Adrenal gland (tissue), 9 donors: ENCODE measurements at regions not wholly inside any gene's neighbourhood (a gene's known extent, or its start where the extent isn't known, plus 50 kb on each side); places are given as distances from the start of the nearest gene placed in this dataset.

Experiments
- DNase-seq, 7 donors: peaks; one replicate each; pipeline ENCODE4 v3.0.0-alpha.2; 2019 to 2020
- H3K27ac ChIP-seq, 5 donors: fragments of 200-600 bp; sonication (generic) in 4 of 5; 1 replicate in 3 of 5; 2 replicates in 2 of 5; pipeline versions ENCODE4 v1.5.1 to v1.8.0; 2016 to 2020; ENCODE audit warnings: mild to moderate bottlenecking in 1 of 5
- H3K27me3 ChIP-seq: fragments of 200-600 bp; 2 replicates; pipeline ENCODE4 v1.8.0; 2021
- H3K36me3 ChIP-seq, 2 donors: fragments of 200-600 bp; replicated peaks in 1 of 2; 1 replicate in 1 of 2; 2 replicates in 1 of 2; pipeline versions ENCODE4 v1.5.1 to v1.8.0; 2018 to 2022
- H3K4me1 ChIP-seq, 2 donors: fragments of 200-600 bp; replicated peaks in 1 of 2; 1 replicate in 1 of 2; 2 replicates in 1 of 2; pipeline versions ENCODE4 v1.5.1 to v1.8.0; 2018 to 2021
- H3K4me3 ChIP-seq, 4 donors: fragments of 200-600 bp; sonication (generic) in 3 of 4; one replicate each; pipeline ENCODE4 v1.5.1; 2016 to 2018
- H3K9me3 ChIP-seq, 3 donors: fragments of 200-600 bp; sonication (generic) in 1 of 3; replicated peaks in 1 of 3; 1 replicate in 2 of 3; 2 replicates in 1 of 3; pipeline versions ENCODE4 v1.5.1 to v1.8.0; 2016 to 2021
- POLR2A ChIP-seq, 2 donors: fragments of 450-650 bp; IDR thresholded peaks; one replicate each; pipeline ENCODE4 v1.6.1; 2017; ENCODE audit warnings: antibody characterized with exemption in 2 of 2, mild to moderate bottlenecking in 2 of 2, moderate library complexity in 1 of 2
- WGBS, 4 donors: extraction: QIAGEN DNeasy Blood & Tissue Kit in 2 of 4; methylation state at CpG; one replicate each; pipeline versions ENCODE4 v1.1.5 to v1.1.7; 2013 to 2017; 5-methylcytosine and 5-hydroxymethylcytosine counted together
- intact Hi-C, 2 donors: fragments of 100-400 bp; cut with DNase I; formaldehyde crosslinking; loops; one replicate each; pipeline versions ENCODE4 v1.14.1 to v1.15.0; 2022 to 2023
- TF ChIP-seq, protein P1 (sequence below), 6 experiments: fragments of 450-650 bp in 4 of 6; fragments of 200-600 bp in 2 of 6; sonication (generic) in 1 of 6; IDR thresholded peaks; 1 replicate in 5 of 6; 2 replicates in 1 of 6; pipeline versions ENCODE4 v1.5.1 to v1.8.0; 2016 to 2021; ENCODE audit warnings: antibody characterized with exemption in 6 of 6, mild to moderate bottlenecking in 2 of 6, moderate library complexity in 1 of 6
- donor health status: healthy with polysubstance abuse.
- donor health status: Bipolar disorder and iron deficiency.
- donor health status: DM: yes; HTN: yes; CAD: no.
- donor health status: DM: no; HTN: no; CAD: no.
- donor health status: DM: no; HTN: no; CAD: no.

DNA sequence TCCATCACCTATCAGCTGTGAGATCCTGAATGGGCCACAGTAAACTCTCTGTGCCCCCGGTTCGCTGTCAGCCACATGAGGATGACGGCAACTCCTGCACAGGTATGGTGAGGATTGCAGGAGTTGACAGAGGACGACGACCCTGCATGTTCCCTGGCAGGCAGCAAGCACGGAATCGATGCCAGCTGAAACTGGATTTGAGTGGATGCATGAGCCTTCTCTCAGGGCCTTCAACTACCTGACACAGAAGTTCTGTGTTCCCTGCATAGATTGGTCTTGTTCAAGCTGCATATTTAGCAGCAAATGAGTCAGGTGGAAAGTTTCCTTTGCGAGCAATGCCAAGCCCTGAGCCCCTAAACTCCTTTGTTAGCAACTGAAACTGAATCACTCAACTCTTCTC, 69.6 kb upstream of the PTCH1 start:
- no peaks in the 10 kb centered on the region for H3K36me3 ChIP-seq
- DNase-seq = no peak
- intact Hi-C loops = no loop called here
- no peak overlapping the region for H3K4me3 ChIP-seq
- H3K27me3 ChIP-seq = no peaks in the 10 kb centered on the region
- WGBS, 4 donors = 86 to 89% (median 87%) methylated on average over 8 of the region's 8 CpGs
- H3K27ac ChIP-seq = no peak overlapping the region
- H3K9me3 ChIP-seq = no peaks in the 10 kb centered on the region
- no peaks in the 10 kb centered on the region for H3K4me1 ChIP-seq
- TF ChIP-seq POLR2A (IDR thresholded peaks at IDR 0.05) = no peak
- TF ChIP-seq, protein P1, sequence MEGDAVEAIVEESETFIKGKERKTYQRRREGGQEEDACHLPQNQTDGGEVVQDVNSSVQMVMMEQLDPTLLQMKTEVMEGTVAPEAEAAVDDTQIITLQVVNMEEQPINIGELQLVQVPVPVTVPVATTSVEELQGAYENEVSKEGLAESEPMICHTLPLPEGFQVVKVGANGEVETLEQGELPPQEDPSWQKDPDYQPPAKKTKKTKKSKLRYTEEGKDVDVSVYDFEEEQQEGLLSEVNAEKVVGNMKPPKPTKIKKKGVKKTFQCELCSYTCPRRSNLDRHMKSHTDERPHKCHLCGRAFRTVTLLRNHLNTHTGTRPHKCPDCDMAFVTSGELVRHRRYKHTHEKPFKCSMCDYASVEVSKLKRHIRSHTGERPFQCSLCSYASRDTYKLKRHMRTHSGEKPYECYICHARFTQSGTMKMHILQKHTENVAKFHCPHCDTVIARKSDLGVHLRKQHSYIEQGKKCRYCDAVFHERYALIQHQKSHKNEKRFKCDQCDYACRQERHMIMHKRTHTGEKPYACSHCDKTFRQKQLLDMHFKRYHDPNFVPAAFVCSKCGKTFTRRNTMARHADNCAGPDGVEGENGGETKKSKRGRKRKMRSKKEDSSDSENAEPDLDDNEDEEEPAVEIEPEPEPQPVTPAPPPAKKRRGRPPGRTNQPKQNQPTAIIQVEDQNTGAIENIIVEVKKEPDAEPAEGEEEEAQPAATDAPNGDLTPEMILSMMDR (IDR thresholded peaks at IDR 0.05) = no peak

DNA sequence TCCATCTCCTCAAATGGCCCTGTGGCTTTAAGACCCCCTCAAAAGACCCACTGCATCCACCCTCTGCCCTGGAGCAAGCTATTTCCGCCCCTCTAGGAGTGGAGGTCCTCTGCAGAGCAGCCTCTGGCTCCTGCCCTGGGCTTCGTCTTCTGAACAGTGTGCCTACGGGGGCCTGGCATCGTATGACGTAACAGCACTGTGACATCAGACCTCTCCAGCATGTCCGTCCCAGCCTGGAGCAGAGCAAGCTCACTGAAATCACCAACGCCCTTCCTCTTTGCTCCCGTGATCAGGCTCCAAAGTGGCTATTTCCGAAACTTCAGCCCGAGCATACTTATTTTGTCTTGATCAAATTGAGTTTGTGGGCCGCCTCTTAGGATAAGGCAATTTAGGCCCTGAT, 69.1 kb upstream of the PTCH1 start:
- Histone ChIP-seq H3K36me3 (no peaks in the 10 kb centered on the region), H3K27ac (no peak overlapping the region), H3K27me3 (no peaks in the 10 kb centered on the region), H3K4me3 (no peak overlapping the region), H3K4me1 (no peaks in the 10 kb centered on the region), H3K9me3 (no peaks in the 10 kb centered on the region)
- no peak for DNase-seq
- TF ChIP-seq, protein P1 (IDR thresholded peaks at IDR 0.05) = no peak
- TF ChIP-seq POLR2A (IDR thresholded peaks at IDR 0.05) = no peak
- intact Hi-C loops = no loop called here
- WGBS, 4 donors = 80 to 93% (median 91%) methylated on average over 6 to 11 of the region's 11 CpGs

GRCh38 chr9:95584176-95584575, 67.4 kb upstream of the PTCH1 start:
- Histone ChIP-seq H3K36me3 (no peaks in the 10 kb centered on the region), H3K9me3 (no peaks in the 10 kb centered on the region), H3K4me1 (no peaks in the 10 kb centered on the region), H3K27me3 (no peaks in the 10 kb centered on the region), H3K4me3 (no peak overlapping the region), H3K27ac (no peak overlapping the region)
- WGBS, 4 donors = 48 to 71% (median 57%) methylated on average over 7 to 10 of the region's 10 CpGs
- no peak for TF ChIP-seq POLR2A (IDR thresholded peaks at IDR 0.05)
- TF ChIP-seq, protein P1 (IDR thresholded peaks at IDR 0.05) = no peak
- DNase-seq = no peak
- intact Hi-C loops = no loop called here

DNA sequence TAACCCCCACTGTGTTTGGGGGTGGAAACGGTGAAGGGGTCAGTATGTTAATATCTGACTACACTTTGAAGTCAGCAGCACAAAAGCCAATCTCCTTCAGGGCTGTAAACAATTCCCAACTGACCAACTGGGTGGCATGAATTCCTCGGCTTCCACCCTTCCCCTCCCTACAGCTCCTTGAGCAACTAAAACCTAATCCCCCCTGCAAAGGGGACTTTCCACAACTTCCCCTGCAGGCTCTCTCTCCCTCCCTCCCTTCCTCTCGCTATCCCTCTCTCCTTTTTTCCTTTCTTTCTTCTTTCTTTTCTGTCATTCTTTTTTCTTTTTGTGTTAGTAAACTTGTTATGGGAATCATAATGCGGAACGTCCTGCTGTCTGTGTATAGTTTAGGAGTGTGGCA, 65.1 kb upstream of the PTCH1 start:
- no peak overlapping the region for H3K4me3 ChIP-seq
- no peaks in the 10 kb centered on the region for H3K27me3 ChIP-seq
- H3K36me3 ChIP-seq = no peaks in the 10 kb centered on the region
- H3K27ac ChIP-seq = no peak overlapping the region
- H3K9me3 ChIP-seq = no peaks in the 10 kb centered on the region
- DNase-seq = no peak
- intact Hi-C loops = no loop called here
- 75 to 80% (median 76%) methylated on average over 5 of the region's 5 CpGs for WGBS, 4 donors
- no peak for TF ChIP-seq POLR2A (IDR thresholded peaks at IDR 0.05)
- TF ChIP-seq, protein P1 (IDR thresholded peaks at IDR 0.05) = no peak
- H3K4me1 ChIP-seq = no peaks in the 10 kb centered on the region
